HS-27A (cell line): ENCODE measurements at regions not wholly inside any gene's neighbourhood (a gene's known extent, or its start where the extent isn't known, plus 50 kb on each side); places are given as distances from the start of the nearest gene placed in this dataset.

Source experiments
- DNase-seq: peaks from one replicate; pipeline ENCODE4 v3.0.0-alpha.2; 2012; ENCODE audit warnings: low read depth, missing footprints

- DNase-seq, result no peak
These were observed 132.2 kb upstream of the NPVF start for GRCh38 chr7:25360451-25360850.

DNA sequence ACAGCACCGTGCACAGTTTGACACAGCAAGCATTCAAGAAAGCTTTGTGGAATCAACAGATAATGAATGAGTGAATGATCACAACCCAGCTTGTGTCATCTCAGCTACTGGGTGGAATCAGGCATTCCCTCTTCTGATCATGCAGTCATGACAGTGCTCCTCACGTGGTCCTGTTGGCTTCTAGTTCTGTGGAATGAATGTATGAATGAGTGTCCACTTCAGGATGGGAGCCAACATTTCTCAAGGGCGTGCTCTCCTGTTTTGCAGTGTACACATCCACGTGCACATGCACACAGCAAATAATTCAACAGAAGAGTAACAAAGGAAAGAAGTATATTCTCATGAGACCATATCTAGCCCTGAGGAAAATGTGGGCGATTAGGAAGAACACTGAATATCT, 133.1 kb upstream of the NPVF start:
- no peak for DNase-seq

DNA sequence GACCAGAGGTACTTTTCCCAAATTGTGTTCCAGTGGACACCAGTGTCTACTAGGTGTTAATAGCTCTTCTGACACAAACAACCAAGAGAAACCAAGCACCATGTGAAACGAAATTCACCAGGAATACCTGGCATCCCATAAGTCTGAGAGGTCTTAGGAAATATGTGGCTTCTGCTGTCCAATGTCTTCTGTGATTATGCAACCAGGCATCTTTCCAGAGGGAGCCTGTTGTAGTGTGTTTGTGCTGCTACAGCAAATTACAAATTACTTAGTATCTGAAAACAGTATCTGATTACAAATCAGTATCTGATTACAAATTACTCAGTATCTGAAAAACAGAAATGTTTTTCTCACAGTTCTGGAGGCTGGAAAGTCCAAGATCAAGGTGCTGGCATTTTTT, 133.6 kb upstream of the NPVF start:
- DNase-seq, result no peak

DNA sequence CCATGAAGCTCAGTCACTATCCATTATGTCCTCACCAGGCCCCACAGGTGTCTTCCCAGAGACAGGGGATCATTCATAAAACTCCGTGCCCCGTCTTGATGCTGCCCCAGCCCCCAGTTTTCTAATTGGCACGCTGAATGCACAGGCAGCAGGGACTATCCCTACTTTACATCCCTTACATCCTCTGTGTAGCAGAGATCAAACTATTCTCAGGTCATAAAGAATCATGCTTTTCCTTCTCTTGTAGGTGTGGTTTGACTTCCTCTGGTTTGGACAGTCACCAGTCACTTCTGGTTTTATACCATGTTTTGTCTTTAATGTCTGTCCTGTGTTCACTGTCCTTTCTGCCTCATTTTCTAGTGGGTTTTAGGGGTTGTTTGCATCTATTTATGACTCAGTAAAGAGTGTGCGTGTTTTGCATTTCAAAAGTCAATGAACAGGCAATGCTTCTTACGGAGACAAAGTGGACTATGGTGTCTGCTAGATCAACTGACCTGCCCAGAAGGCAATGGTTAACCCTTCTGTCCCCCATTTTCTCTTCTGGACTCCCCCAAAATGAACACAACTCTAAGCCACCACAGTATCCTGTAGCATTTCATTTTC, 140.4 kb upstream of the NPVF start:
- no peak for DNase-seq

DNA sequence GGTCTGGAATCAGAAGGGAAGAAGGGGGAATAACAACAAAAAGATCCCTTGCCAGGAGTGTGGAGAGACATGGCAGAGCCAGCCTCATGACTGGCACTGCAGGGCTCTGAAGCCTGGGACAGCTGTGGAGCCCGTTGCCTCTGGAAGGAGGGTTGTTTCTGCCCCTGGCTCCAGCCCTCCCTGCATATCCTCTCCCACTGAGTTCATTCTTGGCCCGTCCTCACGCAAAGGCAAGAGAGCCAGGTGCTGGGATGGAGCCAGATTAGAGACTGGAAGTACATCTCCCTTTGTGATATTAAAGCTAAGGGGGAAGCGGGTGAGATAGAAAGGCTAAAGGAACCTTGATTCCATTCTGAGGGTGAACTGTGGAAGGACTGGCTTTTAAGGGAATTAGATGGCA, 141.5 kb upstream of the NPVF start:
- DNase-seq, result no peak

DNA sequence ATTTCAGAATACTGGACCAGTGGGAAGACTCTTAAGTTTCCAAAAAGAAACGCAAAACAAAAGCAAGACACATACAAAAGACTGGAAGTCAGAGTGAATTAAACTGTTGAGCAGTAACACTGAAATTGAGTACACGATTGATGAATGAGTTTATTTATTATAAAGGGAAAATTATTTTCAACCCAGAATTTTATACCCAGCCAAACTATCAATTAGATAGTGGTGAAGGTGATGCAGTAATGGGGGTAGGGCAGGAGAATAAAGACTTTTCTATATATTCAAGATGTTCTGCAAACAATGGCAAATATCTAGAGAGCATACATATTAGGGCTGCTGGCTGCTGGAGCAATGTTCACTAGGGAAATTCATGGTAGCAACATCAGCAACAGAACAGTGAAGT, 143.7 kb upstream of the NPVF start:
- no peak for DNase-seq

GRCh38 chr7:25375805-25376600, 147.7 kb upstream of the NPVF start:
- DNase-seq, result no peak

DNA sequence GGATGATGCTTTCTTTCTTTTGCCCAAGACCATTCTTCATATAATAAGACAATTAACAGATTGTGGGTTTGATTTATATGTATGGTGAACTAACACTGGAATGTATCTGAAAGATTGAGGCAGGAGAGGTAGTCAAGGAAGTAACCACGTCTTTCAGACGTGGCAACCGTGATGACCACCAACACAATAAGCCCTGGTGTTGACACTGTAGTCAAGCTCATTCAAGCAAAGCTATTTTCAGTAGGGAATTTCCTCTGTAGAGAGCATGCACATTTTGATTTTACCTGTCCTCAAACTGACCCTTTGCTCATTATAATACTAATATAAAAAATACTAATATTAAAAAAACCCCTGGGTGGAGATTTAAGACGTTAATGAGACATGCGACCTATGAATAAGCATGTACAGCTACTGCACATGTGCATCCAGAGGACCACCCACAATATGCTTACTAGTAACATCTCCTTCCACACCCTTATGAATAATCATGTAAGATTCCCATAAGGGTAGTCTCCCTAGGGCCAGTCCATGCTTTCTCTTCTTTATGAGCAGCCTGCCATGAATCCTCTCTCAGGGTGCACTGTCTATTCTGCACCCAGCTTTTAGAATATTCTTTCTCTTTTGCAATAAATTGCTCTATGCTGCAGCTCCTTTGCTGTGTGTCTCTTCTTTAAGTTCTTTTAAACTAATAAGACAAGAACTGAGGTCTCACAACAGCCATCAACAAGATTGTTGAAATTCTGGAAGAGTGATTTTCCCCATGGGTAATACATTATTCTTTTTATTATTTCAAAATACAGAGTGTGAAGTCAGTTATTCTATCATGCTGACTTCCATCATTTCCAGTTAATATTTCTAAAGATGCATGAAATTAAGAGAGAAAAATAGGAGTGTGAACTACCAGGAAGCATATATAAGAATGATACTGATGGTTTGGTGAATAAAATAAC, 151.3 kb upstream of the NPVF start:
- no peak for DNase-seq

- DNase-seq, result no peak
These were observed 153.7 kb upstream of the NPVF start for GRCh38 chr7:25381818-25382589.

DNA sequence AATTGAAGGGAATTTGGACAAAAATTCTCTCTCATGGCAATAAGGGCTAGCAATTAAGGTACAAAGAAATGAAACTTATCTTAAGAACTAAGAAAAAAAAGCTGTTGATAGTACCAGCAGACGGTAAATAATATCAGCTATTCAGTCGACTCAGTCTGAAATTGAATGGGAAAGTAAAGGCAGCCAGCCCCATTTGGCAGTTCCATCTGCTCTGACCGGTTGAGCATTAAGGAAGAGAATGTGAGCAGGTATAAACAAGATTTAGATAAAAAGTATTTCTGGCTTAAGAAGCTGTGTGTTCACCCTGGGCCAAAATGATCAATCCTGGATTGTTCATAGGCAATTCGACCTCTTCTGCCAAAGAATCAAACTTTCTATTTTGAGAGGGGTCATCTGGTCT, 154.6 kb upstream of the NPVF start:
- DNase-seq, result no peak

GRCh38 chr7:25383402-25383801, 155.1 kb upstream of the NPVF start:
- DNase-seq, result no peak

DNA sequence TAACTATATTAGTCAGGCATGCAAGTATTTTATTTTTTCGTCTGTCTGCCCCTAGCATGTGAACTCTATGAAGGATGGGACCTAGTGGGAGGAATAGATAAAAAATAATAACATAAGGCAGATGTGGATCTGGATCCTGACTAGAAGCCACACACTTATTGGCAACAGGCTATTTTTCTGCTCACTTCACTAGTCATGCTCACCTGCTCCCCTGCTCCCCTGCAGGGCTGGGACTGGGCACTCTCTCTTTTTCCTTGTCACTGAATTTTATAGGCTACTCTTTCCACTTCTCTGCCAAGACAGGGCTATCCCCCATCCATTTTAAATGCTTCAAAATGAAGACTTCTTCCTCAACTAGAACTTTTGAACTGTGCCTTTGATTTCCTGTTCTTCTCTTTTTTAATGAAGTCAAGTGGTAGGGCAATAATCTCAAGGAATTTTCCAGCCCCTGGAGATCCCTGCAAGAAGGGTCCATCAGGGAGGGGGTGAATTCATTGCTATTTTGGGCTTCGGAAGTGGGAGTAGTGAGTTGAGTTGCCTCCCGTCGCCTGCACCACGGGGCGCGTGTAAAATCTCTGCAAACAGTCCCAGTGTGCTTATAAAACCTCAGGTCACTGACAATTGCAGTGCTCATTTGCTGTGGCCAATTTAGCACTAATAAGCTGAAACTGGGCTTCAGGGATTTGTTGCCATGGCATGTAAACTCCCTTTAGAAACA, 156.7 kb upstream of the NPVF start:
- DNase-seq, result no peak

DNA sequence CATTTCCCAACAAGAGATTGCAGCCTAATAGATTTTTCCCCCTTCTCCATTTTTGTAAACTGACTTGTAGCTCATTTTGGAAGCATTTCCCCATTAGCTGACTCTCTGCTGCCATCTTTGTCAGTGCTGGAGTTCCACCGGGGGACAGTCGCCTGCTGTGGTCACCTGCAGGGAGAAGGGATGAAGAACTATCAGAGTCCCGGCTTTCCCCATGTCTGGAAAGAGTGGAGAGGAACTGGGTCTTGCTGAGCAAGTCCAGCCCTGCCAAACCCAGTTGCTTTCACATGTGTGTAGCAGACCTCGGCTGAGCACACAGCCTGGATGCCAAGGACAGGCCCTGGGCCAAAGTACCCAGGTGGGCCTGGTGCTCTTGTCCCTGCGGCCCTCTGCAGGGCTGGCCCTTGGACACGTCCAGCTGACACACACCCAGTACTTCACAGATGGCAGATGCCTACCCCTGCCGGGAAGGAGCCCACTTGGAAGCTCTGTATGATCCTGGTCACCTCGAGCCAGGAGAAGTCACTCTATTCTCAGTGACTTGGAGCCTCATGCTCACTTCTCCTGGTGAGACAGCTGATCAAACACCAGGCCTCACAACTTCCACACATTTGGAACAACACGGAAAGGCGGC, 157.3 kb upstream of the NPVF start:
- no peak for DNase-seq

GRCh38 chr7:25386311-25386744, 158.0 kb upstream of the NPVF start:
- DNase-seq, result no peak

GRCh38 chr7:25388681-25389080, 160.4 kb upstream of the NPVF start:
- no peak for DNase-seq

DNA sequence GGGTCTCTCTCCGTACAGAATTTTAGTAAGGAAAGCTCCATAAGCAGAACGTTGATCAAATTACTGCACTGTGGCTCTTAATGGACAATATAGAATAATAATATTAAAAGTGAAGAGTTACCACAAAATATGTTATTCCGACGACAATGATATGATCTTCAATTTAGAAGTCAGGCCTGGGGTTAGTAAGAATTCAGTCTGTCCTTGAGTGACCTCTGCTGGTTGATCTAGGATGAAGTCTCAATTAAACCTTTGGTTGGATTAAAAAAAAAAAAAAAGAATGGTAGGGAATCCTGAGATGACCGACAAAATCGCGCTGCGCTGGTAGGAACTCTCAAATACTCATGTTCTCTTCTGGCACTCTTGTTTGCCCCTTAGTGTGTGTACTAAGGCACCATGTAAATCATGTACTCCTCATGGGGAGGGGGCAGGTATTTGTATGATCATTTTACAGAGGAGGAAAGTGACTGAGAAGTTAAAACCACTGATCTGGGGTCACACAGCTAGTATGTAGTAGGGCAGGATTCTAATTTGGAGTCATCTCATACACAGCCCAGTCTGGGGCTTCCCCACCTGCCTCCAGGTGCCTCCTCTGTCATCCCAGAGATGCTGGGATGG, 161.3 kb upstream of the NPVF start:
- peak; percentile 5 for DNase-seq

- no peak for DNase-seq
These were observed 163.1 kb upstream of the NPVF start for GRCh38 chr7:25391295-25391861.

DNA sequence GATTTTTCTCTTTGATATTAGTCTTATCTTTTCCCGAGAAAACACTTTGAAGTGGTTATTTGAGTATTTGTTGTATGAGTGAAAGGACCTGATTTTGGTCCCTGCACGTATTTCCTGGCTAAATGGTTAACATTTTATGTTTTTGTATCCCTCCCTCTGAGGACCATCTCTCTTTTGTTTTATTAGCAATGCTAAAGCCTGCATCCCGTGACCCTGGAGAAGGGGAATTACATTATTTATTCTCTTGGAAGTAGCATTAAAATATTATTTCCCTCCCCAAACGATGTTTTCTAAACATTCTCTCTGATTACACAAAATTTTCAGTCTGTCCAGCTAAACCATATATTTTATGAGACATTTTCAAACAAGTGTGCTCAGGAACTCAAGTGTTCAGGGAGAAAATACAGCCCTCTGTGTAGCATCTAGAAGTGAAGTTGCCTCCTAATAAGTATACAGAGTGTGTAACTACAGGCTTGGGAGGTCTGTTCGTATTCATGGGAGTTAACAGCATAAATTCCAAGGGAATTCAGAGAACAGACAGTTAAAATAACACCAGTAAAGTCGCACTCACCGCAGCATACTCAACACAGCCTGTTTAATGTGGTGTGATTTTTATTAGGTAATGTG, 163.8 kb upstream of the NPVF start:
- DNase-seq, result no peak

- DNase-seq, result no peak
These were observed 164.5 kb upstream of the NPVF start for GRCh38 chr7:25392588-25393338.
